H1 (cell line): ENCODE measurements at regions not wholly inside any gene's neighbourhood (a gene's known extent, or its start where the extent isn't known, plus 50 kb on each side); places are given as distances from the start of the nearest gene placed in this dataset.

Experiments used
- ATF2 ChIP-seq: IDR thresholded peaks from 2 replicates; pipeline ENCODE4 v1.6.1; 2012; ENCODE audit warnings: low read length, inconsistent platforms
- ATF3 ChIP-seq: IDR thresholded peaks from 2 replicates; pipeline ENCODE4 v1.6.1; 2011; ENCODE audit warnings: low read depth, mild to moderate bottlenecking, low read length; ENCODE audit not compliant: insufficient read depth
- BCL11A ChIP-seq, 2 experiments: IDR thresholded peaks; one replicate each; pipeline ENCODE4 v1.6.1; 2011; ENCODE audit warnings: low read depth in 2 of 2, low read length in 2 of 2, mild to moderate bottlenecking in 2 of 2
- CHD7 ChIP-seq: fragments of 300-600 bp; sonication (generic); IDR thresholded peaks from 2 replicates; pipeline ENCODE4 v1.7.1; 2012; ENCODE audit warnings: low read length, moderate library complexity, mild to moderate bottlenecking, inconsistent platforms; ENCODE audit not compliant: insufficient replicate concordance
- EP300 ChIP-seq, 2 experiments: IDR thresholded peaks; 1 replicate in 1 of 2; 2 replicates in 1 of 2; pipeline ENCODE4 v1.6.1; 2011 to 2012; ENCODE audit warnings: low read depth in 2 of 2, low read length in 2 of 2, mild to moderate bottlenecking in 2 of 2, borderline replicate concordance in 1 of 2, inconsistent platforms in 1 of 2, moderate library complexity in 1 of 2
- GABPA ChIP-seq: IDR thresholded peaks from 2 replicates; pipeline ENCODE4 v1.6.1; 2011; ENCODE audit warnings: mild to moderate bottlenecking, low read length, moderate library complexity, borderline replicate concordance; ENCODE audit not compliant: insufficient read depth
- JUND ChIP-seq: IDR thresholded peaks from 2 replicates; pipeline ENCODE4 v1.6.1; 2011; ENCODE audit warnings: mild to moderate bottlenecking, improper control_type of control experiment, low read length
- TAF7 ChIP-seq: optimal IDR thresholded peaks from 2 replicates; pipeline ENCODE3; 2011; ENCODE audit warnings: low read depth, mild to moderate bottlenecking, inconsistent platforms, low read length, moderate library complexity, borderline replicate concordance
- TBP ChIP-seq: IDR thresholded peaks from 2 replicates; pipeline ENCODE4 v1.6.1; 2011; ENCODE audit warnings: low read depth, low read length, improper control_type of control experiment

GRCh38 chr20:53785320-53785719 lies 191.7 kb upstream of the ZNF217 start (continued):
- TF ChIP-seq CHD7 (no peak), ATF3 (no peak), TAF7 (no peak), BCL11A (IDR thresholded peaks at IDR 0.05; ENCODE audit: low read depth in 2 of 2, low read length in 2 of 2) (no peak), ATF2 (no peak), EP300 (IDR thresholded peaks at IDR 0.05; ENCODE audit: borderline replicate concordance in 1 of 2, low read depth in 2 of 2, low read length in 2 of 2) (no peak), JUND (no peak), TBP (no peak), GABPA (no peak)
